ENCODE measurements at regions not wholly inside any gene's neighbourhood (a gene's known extent, or its start where the extent isn't known, plus 50 kb on each side); places are given as distances from the start of the nearest gene placed in this dataset.

GRCh38 chr7:115883629-115884028 lies 146.9 kb downstream of the TFEC start:
- Histone ChIP-seq H3K4me3 (ENCODE audit: insufficient read depth, low read depth, low read length, poor library complexity, severe bottlenecking) (no peak overlapping the region), H3K36me3 (ENCODE audit: control insufficient read depth, insufficient read depth, low read length) (no peaks in the 10 kb centered on the region), H3K27me3 (replicated peaks; ENCODE audit: control insufficient read depth, insufficient read depth, low read length, poor library complexity, severe bottlenecking) (no peaks in the 10 kb centered on the region), H3K9me3 (ENCODE audit: control insufficient read depth, low read length) (no peaks in the 10 kb centered on the region), H3K27ac (ENCODE audit: insufficient read depth, low read length, poor library complexity, severe bottlenecking) (no peak overlapping the region), H3K4me1 (ENCODE audit: control insufficient read depth, insufficient read depth, low read length, poor library complexity, severe bottlenecking) (no peaks in the 10 kb centered on the region)
- no peak for DNase-seq

GRCh38 chr7:115881476-115881875 lies 149.1 kb downstream of the TFEC start:
- Histone ChIP-seq H3K27me3 (replicated peaks; ENCODE audit: control insufficient read depth, insufficient read depth, low read length, poor library complexity, severe bottlenecking) (no peaks in the 10 kb centered on the region), H3K4me1 (ENCODE audit: control insufficient read depth, insufficient read depth, low read length, poor library complexity, severe bottlenecking) (no peaks in the 10 kb centered on the region), H3K4me3 (ENCODE audit: insufficient read depth, low read depth, low read length, poor library complexity, severe bottlenecking) (no peak overlapping the region), H3K9me3 (ENCODE audit: control insufficient read depth, low read length) (no peaks in the 10 kb centered on the region), H3K36me3 (ENCODE audit: control insufficient read depth, insufficient read depth, low read length) (no peaks in the 10 kb centered on the region), H3K27ac (ENCODE audit: insufficient read depth, low read length, poor library complexity, severe bottlenecking) (no peak overlapping the region)
- DNase-seq: no peak

DNA sequence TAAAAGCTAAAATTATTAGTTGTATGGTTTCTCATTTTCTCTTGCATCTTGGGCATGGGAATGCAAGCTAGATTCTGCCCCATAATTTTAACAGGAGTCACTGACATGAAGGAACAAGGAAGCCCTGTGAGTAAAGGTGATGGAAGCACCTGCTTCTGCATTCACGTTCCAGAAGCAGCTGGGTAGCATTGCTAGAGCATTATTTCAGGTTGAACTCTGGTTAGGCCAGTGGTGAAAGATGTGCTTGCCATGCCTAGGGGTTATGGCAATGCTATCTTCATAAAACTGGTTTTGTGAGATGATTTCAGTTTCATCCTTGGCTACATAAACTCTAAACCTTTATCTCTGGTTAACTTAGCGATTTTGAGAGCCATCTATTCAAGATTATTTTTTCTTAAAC lies 151.4 kb downstream of the TFEC start:
- H3K27me3 ChIP-seq (replicated peaks; ENCODE audit: control insufficient read depth, insufficient read depth, low read length, poor library complexity, severe bottlenecking): no peaks in the 10 kb centered on the region
- no peaks in the 10 kb centered on the region for H3K36me3 ChIP-seq (ENCODE audit: control insufficient read depth, insufficient read depth, low read length)
- H3K4me3 ChIP-seq (ENCODE audit: insufficient read depth, low read depth, low read length, poor library complexity, severe bottlenecking): no peak overlapping the region

DNA sequence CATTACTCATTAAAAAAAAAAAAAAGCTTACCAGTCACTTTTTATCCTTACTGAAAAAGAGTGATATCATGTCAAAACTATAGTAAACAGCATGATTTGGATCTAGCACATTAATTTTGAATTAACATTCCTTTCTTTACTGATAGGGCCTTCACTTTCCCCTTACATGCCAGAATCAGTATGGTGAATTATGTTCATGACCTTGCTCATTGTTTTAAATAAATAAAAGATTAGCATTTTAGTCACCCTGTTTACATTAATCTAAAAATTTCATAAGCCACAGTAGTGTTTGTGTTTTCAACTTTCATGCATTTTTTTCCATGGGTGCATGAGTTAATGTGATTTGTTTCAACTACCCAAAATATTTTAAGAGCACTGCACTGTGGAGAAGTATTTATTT lies 160.8 kb downstream of the TFEC start:
- Histone ChIP-seq H3K27ac (ENCODE audit: insufficient read depth, low read length, poor library complexity, severe bottlenecking) (no peak overlapping the region), H3K4me1 (ENCODE audit: control insufficient read depth, insufficient read depth, low read length, poor library complexity, severe bottlenecking) (no peaks in the 10 kb centered on the region), H3K36me3 (ENCODE audit: control insufficient read depth, insufficient read depth, low read length) (no peaks in the 10 kb centered on the region), H3K27me3 (replicated peaks; ENCODE audit: control insufficient read depth, insufficient read depth, low read length, poor library complexity, severe bottlenecking) (no peaks in the 10 kb centered on the region), H3K9me3 (ENCODE audit: control insufficient read depth, low read length) (no peaks in the 10 kb centered on the region), H3K4me3 (ENCODE audit: insufficient read depth, low read depth, low read length, poor library complexity, severe bottlenecking) (no peak overlapping the region)
- no peak for DNase-seq

More for the DNA sequence above, 151.4 kb downstream of the TFEC start:
- Histone ChIP-seq H3K9me3 (ENCODE audit: control insufficient read depth, low read length) (no peaks in the 10 kb centered on the region), H3K27ac (ENCODE audit: insufficient read depth, low read length, poor library complexity, severe bottlenecking) (no peak overlapping the region), H3K4me1 (ENCODE audit: control insufficient read depth, insufficient read depth, low read length, poor library complexity, severe bottlenecking) (no peaks in the 10 kb centered on the region)
- DNase-seq: no peak

GRCh38 chr7:115869190-115869589 lies 161.4 kb downstream of the TFEC start:
- Histone ChIP-seq H3K27ac (ENCODE audit: insufficient read depth, low read length, poor library complexity, severe bottlenecking) (no peak overlapping the region), H3K4me3 (ENCODE audit: insufficient read depth, low read depth, low read length, poor library complexity, severe bottlenecking) (no peak overlapping the region), H3K4me1 (ENCODE audit: control insufficient read depth, insufficient read depth, low read length, poor library complexity, severe bottlenecking) (no peaks in the 10 kb centered on the region), H3K9me3 (ENCODE audit: control insufficient read depth, low read length) (no peaks in the 10 kb centered on the region), H3K36me3 (ENCODE audit: control insufficient read depth, insufficient read depth, low read length) (no peaks in the 10 kb centered on the region), H3K27me3 (replicated peaks; ENCODE audit: control insufficient read depth, insufficient read depth, low read length, poor library complexity, severe bottlenecking) (no peaks in the 10 kb centered on the region)
- DNase-seq: no peak

DNA sequence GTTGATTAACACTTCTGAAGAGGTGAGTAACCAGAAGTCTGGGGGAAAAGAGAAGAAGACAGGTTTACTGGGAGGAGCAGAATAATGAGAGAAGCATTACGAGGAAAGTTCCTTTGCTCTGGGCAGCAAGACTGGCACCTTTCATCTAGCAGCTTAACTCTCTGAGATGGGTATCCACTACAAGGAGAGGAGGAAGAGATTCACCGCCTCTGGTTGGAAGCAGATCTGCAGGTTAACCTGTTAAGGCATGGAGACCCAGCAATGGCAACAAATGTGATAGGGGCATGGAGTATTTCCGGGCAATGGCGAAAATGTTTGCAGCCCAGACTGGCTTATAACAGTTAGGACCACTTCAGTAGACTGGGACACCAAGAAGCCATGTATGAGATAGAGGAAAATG lies 162.2 kb downstream of the TFEC start:
- Histone ChIP-seq H3K36me3 (ENCODE audit: control insufficient read depth, insufficient read depth, low read length) (no peaks in the 10 kb centered on the region), H3K4me1 (ENCODE audit: control insufficient read depth, insufficient read depth, low read length, poor library complexity, severe bottlenecking) (no peaks in the 10 kb centered on the region), H3K27me3 (replicated peaks; ENCODE audit: control insufficient read depth, insufficient read depth, low read length, poor library complexity, severe bottlenecking) (no peaks in the 10 kb centered on the region), H3K9me3 (ENCODE audit: control insufficient read depth, low read length) (no peaks in the 10 kb centered on the region), H3K27ac (ENCODE audit: insufficient read depth, low read length, poor library complexity, severe bottlenecking) (no peak overlapping the region), H3K4me3 (ENCODE audit: insufficient read depth, low read depth, low read length, poor library complexity, severe bottlenecking) (no peak overlapping the region)
- no peak for DNase-seq

DNA sequence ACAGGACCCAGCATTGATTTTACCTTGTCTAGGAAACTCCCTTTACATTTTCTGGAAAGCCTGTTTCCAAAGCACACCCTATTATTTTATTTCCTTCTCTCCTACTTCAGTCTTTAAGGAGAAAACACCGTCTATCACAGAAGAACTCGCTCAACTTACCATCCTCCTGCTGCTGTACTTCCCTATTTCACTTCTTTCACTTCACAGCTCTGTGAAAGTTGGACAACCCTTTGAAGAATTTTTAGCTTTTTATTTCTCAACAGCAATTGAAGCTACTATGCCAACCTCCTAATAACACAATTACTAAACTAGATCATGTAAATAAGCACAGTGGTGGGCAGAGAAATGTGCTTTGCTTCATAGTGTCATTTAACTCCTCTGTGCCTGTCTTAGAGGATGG lies 166.5 kb downstream of the TFEC start:
- no peaks in the 10 kb centered on the region for H3K4me1 ChIP-seq (ENCODE audit: control insufficient read depth, insufficient read depth, low read length, poor library complexity, severe bottlenecking)
- H3K9me3 ChIP-seq (ENCODE audit: control insufficient read depth, low read length): no peaks in the 10 kb centered on the region
- no peak for DNase-seq
- no peaks in the 10 kb centered on the region for H3K27me3 ChIP-seq (replicated peaks; ENCODE audit: control insufficient read depth, insufficient read depth, low read length, poor library complexity, severe bottlenecking)
- no peak overlapping the region for H3K4me3 ChIP-seq (ENCODE audit: insufficient read depth, low read depth, low read length, poor library complexity, severe bottlenecking)
- H3K27ac ChIP-seq (ENCODE audit: insufficient read depth, low read length, poor library complexity, severe bottlenecking): no peak overlapping the region
- H3K36me3 ChIP-seq (ENCODE audit: control insufficient read depth, insufficient read depth, low read length): no peaks in the 10 kb centered on the region

GRCh38 chr7:115851291-115851690 lies 179.3 kb downstream of the TFEC start:
- Histone ChIP-seq H3K36me3 (ENCODE audit: control insufficient read depth, insufficient read depth, low read length) (no peaks in the 10 kb centered on the region), H3K4me3 (ENCODE audit: insufficient read depth, low read depth, low read length, poor library complexity, severe bottlenecking) (no peak overlapping the region), H3K4me1 (ENCODE audit: control insufficient read depth, insufficient read depth, low read length, poor library complexity, severe bottlenecking) (no peaks in the 10 kb centered on the region), H3K9me3 (ENCODE audit: control insufficient read depth, low read length) (no peaks in the 10 kb centered on the region), H3K27me3 (replicated peaks; ENCODE audit: control insufficient read depth, insufficient read depth, low read length, poor library complexity, severe bottlenecking) (no peaks in the 10 kb centered on the region), H3K27ac (ENCODE audit: insufficient read depth, low read length, poor library complexity, severe bottlenecking) (no peak overlapping the region)
- no peak for DNase-seq

DNA sequence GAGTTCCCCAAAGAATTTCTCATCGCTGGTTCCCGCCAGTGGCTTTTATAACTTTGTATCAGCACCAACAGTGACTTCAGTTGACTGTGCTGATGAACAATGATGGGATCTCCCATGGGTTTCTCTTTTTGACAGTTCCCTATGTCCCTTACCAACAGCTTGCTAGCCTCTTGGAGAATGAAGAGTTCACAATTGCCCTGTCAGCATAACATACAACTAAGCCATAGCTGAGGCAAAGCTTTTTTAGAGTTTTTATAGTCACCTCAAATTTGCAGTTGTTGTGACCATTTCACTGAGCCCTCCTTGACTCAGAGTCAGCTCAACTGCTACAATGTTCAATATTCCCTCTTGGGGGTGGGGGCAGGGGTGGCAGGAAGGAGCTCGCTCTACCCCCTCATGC lies 179.8 kb downstream of the TFEC start:
- no peaks in the 10 kb centered on the region for H3K27me3 ChIP-seq (replicated peaks; ENCODE audit: control insufficient read depth, insufficient read depth, low read length, poor library complexity, severe bottlenecking)
- no peak for DNase-seq
- no peaks in the 10 kb centered on the region for H3K36me3 ChIP-seq (ENCODE audit: control insufficient read depth, insufficient read depth, low read length)
- H3K4me3 ChIP-seq (ENCODE audit: insufficient read depth, low read depth, low read length, poor library complexity, severe bottlenecking): no peak overlapping the region
- H3K9me3 ChIP-seq (ENCODE audit: control insufficient read depth, low read length): no peaks in the 10 kb centered on the region
- H3K4me1 ChIP-seq (ENCODE audit: control insufficient read depth, insufficient read depth, low read length, poor library complexity, severe bottlenecking): no peaks in the 10 kb centered on the region
- H3K27ac ChIP-seq (ENCODE audit: insufficient read depth, low read length, poor library complexity, severe bottlenecking): no peak overlapping the region

DNA sequence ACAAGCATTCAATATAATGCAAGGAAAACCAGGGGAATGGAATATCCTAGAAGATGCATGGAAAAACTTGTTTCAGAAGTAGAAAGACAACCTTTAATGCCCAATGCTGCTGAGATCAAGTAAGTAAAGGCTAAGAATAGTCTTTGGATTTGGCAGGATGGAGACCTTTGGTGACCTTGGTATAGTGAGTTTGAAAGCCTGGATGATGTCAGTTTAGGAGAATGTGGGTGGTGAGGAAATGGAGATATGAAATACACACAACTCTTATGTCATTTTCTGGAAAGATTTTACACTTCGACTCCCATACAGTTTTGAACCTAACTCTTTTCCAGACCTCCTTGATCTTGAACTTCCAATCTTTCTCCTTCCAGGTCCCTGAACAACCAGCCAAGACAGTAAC lies 185.7 kb downstream of the TFEC start:
- Histone ChIP-seq H3K4me3 (ENCODE audit: insufficient read depth, low read depth, low read length, poor library complexity, severe bottlenecking) (no peak overlapping the region), H3K27me3 (replicated peaks; ENCODE audit: control insufficient read depth, insufficient read depth, low read length, poor library complexity, severe bottlenecking) (no peaks in the 10 kb centered on the region), H3K36me3 (ENCODE audit: control insufficient read depth, insufficient read depth, low read length) (no peaks in the 10 kb centered on the region), H3K9me3 (ENCODE audit: control insufficient read depth, low read length) (no peaks in the 10 kb centered on the region), H3K27ac (ENCODE audit: insufficient read depth, low read length, poor library complexity, severe bottlenecking) (no peak overlapping the region), H3K4me1 (ENCODE audit: control insufficient read depth, insufficient read depth, low read length, poor library complexity, severe bottlenecking) (no peaks in the 10 kb centered on the region)
- no peak for DNase-seq

DNA sequence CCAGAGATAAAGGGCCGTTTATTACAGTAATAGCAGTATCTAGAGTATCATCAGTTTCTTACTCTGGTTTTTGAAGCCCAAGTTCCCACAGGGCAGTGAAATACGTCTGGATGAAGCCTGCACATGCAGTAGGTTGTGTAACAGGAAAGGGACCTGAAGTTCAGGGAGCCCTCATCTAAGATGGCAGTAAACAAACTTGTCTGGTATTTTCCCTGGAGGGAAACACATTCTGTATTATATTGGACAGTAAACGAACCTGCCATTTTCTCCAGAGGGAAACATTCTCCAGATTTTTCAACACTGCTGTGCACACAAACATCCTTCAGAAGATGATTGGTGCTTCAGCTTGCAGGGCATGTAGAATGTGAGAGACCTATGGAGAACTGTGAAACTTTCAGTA lies 189.9 kb downstream of the TFEC start:
- Histone ChIP-seq H3K27me3 (replicated peaks; ENCODE audit: control insufficient read depth, insufficient read depth, low read length, poor library complexity, severe bottlenecking) (no peaks in the 10 kb centered on the region), H3K9me3 (ENCODE audit: control insufficient read depth, low read length) (no peaks in the 10 kb centered on the region), H3K27ac (ENCODE audit: insufficient read depth, low read length, poor library complexity, severe bottlenecking) (no peak overlapping the region), H3K4me3 (ENCODE audit: insufficient read depth, low read depth, low read length, poor library complexity, severe bottlenecking) (no peak overlapping the region), H3K4me1 (ENCODE audit: control insufficient read depth, insufficient read depth, low read length, poor library complexity, severe bottlenecking) (no peaks in the 10 kb centered on the region), H3K36me3 (ENCODE audit: control insufficient read depth, insufficient read depth, low read length) (no peaks in the 10 kb centered on the region)
- no peak for DNase-seq
